T-helper 9 cell (primary cell): ENCODE measurements at regions not wholly inside any gene's neighbourhood (a gene's known extent, or its start where the extent isn't known, plus 50 kb on each side); places are given as distances from the start of the nearest gene placed in this dataset.
"Not testable (repeated sequence)": the region's sequence is repeated elsewhere in the genome, so short reads cannot be mapped to it uniquely, and the experiment has no call there.

Experiments used
- DNase-seq: peaks from one replicate; pipeline ENCODE4 v3.0.0-alpha.2; 2020

- DNase-seq: not testable (repeated sequence)
Measured at GRCh38 chr21:5013455-5014304, 5507.7 kb upstream of the TPTE start.

GRCh38 chr21:5015187-5015586 lies 5506.2 kb upstream of the TPTE start:
- DNase-seq: not testable (repeated sequence)

GRCh38 chr21:5019120-5019519 lies 5502.3 kb upstream of the TPTE start:
- not testable (repeated sequence) for DNase-seq

GRCh38 chr21:5021815-5022214 lies 5499.6 kb upstream of the TPTE start:
- DNase-seq: not testable (repeated sequence)

GRCh38 chr21:5022254-5022653 lies 5499.1 kb upstream of the TPTE start:
- not testable (repeated sequence) for DNase-seq

GRCh38 chr21:5022748-5023147 lies 5498.6 kb upstream of the TPTE start:
- not testable (repeated sequence) for DNase-seq

- not testable (repeated sequence) for DNase-seq
Measured at GRCh38 chr21:5035147-5035546, 5486.2 kb upstream of the TPTE start.

GRCh38 chr21:5035587-5035986 lies 5485.8 kb upstream of the TPTE start:
- not testable (repeated sequence) for DNase-seq

GRCh38 chr21:5037606-5038331 lies 5483.6 kb upstream of the TPTE start:
- not testable (repeated sequence) for DNase-seq

GRCh38 chr21:5039926-5040325 lies 5481.5 kb upstream of the TPTE start:
- not testable (repeated sequence) for DNase-seq

- not testable (repeated sequence) for DNase-seq
Measured at GRCh38 chr21:5042583-5042982, 5478.8 kb upstream of the TPTE start.

- DNase-seq: not testable (repeated sequence)
Measured at GRCh38 chr21:5044812-5045211, 5476.6 kb upstream of the TPTE start.

GRCh38 chr21:5051303-5052018 lies 5469.9 kb upstream of the TPTE start:
- not testable (repeated sequence) for DNase-seq

GRCh38 chr21:5055027-5055754 lies 5466.2 kb upstream of the TPTE start:
- not testable (repeated sequence) for DNase-seq

- DNase-seq: not testable (repeated sequence)
Measured at GRCh38 chr21:5055996-5056962, 5465.1 kb upstream of the TPTE start.

- not testable (repeated sequence) for DNase-seq
Measured at GRCh38 chr21:5057077-5057476, 5464.3 kb upstream of the TPTE start.

GRCh38 chr21:5060364-5061083 lies 5460.9 kb upstream of the TPTE start:
- DNase-seq: not testable (repeated sequence)

- not testable (repeated sequence) for DNase-seq
Measured at GRCh38 chr21:5064581-5065142, 5456.7 kb upstream of the TPTE start.

- DNase-seq: peak; percentile 15
Measured at GRCh38 chr21:5065240-5066211, 5455.9 kb upstream of the TPTE start.
